Panc1 (cell line): ENCODE measurements at regions not wholly inside any gene's neighbourhood (a gene's known extent, or its start where the extent isn't known, plus 50 kb on each side); places are given as distances from the start of the nearest gene placed in this dataset.

Source experiments
- ATAC-seq: fragments of 200-7000 bp; cut with Tn5 transposase; 2 replicates; pipeline ENCODE4 v1.9.1; 2020; ENCODE audit warnings: mild to moderate bottlenecking, moderate library complexity
- BruUV-seq: library from RNA; stranded (reverse); fragments of 400-500 nt; replicated peaks from 2 replicates; lab custom pipeline; 2021; lab: Mats Ljungman, UMichigan
- CTCF ChIA-PET: fragments of 300-600 bp; sonication (Branson Sonifier 250); formaldehyde crosslinking; loops from one replicate; lab custom pipeline; 2022; ENCODE audit warnings: antibody characterized with exemption; lab: Charles Lee
- POLR2A ChIA-PET: fragments of 300-600 bp; sonication (Branson Sonifier 250); formaldehyde crosslinking; loops from one replicate; lab custom pipeline; 2022; ENCODE audit warnings: antibody characterized with exemption; lab: Charles Lee
- DNase-seq: peaks from one replicate; pipeline ENCODE4 v3.0.0-alpha.2; 2010; ENCODE audit warnings: low read depth, low spot score
- H3K27ac ChIP-seq: 2 replicates; pipeline ENCODE4 v1.5.1; 2011; ENCODE audit warnings: mild to moderate bottlenecking, low read length, inconsistent platforms
- H3K27me3 ChIP-seq: fragments of 200-500 bp; sonication (Bioruptor generic); 2 replicates; pipeline ENCODE4 v1.6.0; 2014; ENCODE audit warnings: low read length, inconsistent platforms; ENCODE audit not compliant: control insufficient read depth, insufficient read depth
- H3K36me3 ChIP-seq: fragments of 200-500 bp; sonication (Bioruptor generic); 2 replicates; pipeline ENCODE4 v1.5.1; 2014; ENCODE audit warnings: inconsistent platforms, mild to moderate bottlenecking, low read length, moderate library complexity; ENCODE audit not compliant: control insufficient read depth, insufficient read depth
- H3K4me1 ChIP-seq: 2 replicates; pipeline ENCODE4 v1.5.1; 2011; ENCODE audit warnings: inconsistent platforms, mild to moderate bottlenecking, low read length, moderate library complexity; ENCODE audit not compliant: control insufficient read depth, insufficient read depth
- H3K4me3 ChIP-seq, 2 experiments: 2 replicates each; pipeline ENCODE4 v1.5.1; 2011 to 2012; ENCODE audit warnings: low read depth in 2 of 2, low read length in 2 of 2, mild to moderate bottlenecking in 2 of 2, inconsistent platforms in 1 of 2, moderate library complexity in 1 of 2
- H3K9me3 ChIP-seq: fragments of 200-500 bp; sonication (Bioruptor generic); 2 replicates; pipeline ENCODE4 v1.5.1; 2014; ENCODE audit warnings: low read depth, mild to moderate bottlenecking, inconsistent platforms, low read length, moderate library complexity; ENCODE audit not compliant: control insufficient read depth, insufficient read depth
- CTCF ChIP-seq: fragments of 450-650 bp; IDR thresholded peaks from 2 replicates; pipeline ENCODE4 v1.5.1; 2017; ENCODE audit warnings: mild to moderate bottlenecking
- POLR2AphosphoS5 ChIP-seq: IDR thresholded peaks from 2 replicates; pipeline ENCODE4 v1.6.1; 2012; ENCODE audit warnings: mild to moderate bottlenecking, low read depth, low read length, moderate library complexity
- REST ChIP-seq, 2 experiments: IDR thresholded peaks; 2 replicates each; pipeline ENCODE4 v1.6.1; 2011 to 2012; ENCODE audit warnings: low read depth in 2 of 2, control low read depth in 1 of 2, low read length in 1 of 2, mild to moderate bottlenecking in 1 of 2, moderate library complexity in 1 of 2; ENCODE audit not compliant: insufficient read depth in 1 of 2
- SIN3A ChIP-seq: IDR thresholded peaks from 2 replicates; pipeline ENCODE4 v1.6.1; 2012; ENCODE audit warnings: low read depth, mild to moderate bottlenecking, low read length, moderate library complexity, borderline replicate concordance; ENCODE audit not compliant: insufficient read depth
- TCF7L2 ChIP-seq: IDR thresholded peaks from 2 replicates; pipeline ENCODE4 v1.6.1; 2011; ENCODE audit warnings: mild to moderate bottlenecking, low read depth, low read length, inconsistent platforms
- in situ Hi-C: cut with HindIII; loops from 2 replicates; pipeline ENCODE4 v1.10.0; 2016; ENCODE audit warnings: low sequenced_read_pairs, low pct_unique_long_range_greater_than_20kb
- intact Hi-C: fragments of 100-400 bp; cut with micrococcal nuclease; formaldehyde crosslinking; loops from one replicate; pipeline ENCODE4 v1.10.0; 2022; ENCODE audit not compliant: unreplicated experiment

GRCh38 chr7:67635271-67635670 lies 638.6 kb downstream of the TYW1 start:
- no peaks in the 10 kb centered on the region for H3K4me1 ChIP-seq
- TF ChIP-seq CTCF, result no peak
- no peak for TF ChIP-seq TCF7L2
- TF ChIP-seq POLR2AphosphoS5, result no peak
- TF ChIP-seq REST (IDR thresholded peaks at IDR 0.05; ENCODE audit: insufficient read depth in 1 of 2, low read depth in 2 of 2, low read length in 1 of 2), result no peak
- TF ChIP-seq SIN3A, result no peak
- no peak overlapping the region for H3K27ac ChIP-seq
- H3K36me3 ChIP-seq, result no peaks in the 10 kb centered on the region
- no peak for ATAC-seq
- no peak overlapping the region for H3K4me3 ChIP-seq
- no peak for DNase-seq
- intact Hi-C loops, result no loop called here
- ChIA-PET CTCF (no interaction called here), POLR2A (no interaction called here)
- in situ Hi-C loops, result no loop called here
- peaks cover 7% of the 10 kb centered on the region; the same call in 1 of the 2 replicates for H3K27me3 ChIP-seq
- no peaks in the 10 kb centered on the region for H3K9me3 ChIP-seq
- no TSS peak for BruUV-seq

GRCh38 chr7:67636348-67637022 lies 639.9 kb downstream of the TYW1 start:
- H3K36me3 ChIP-seq, result no peaks in the 10 kb centered on the region
- H3K4me1 ChIP-seq, result no peaks in the 10 kb centered on the region
- in situ Hi-C loops, result no loop called here
- no peak for TF ChIP-seq CTCF
- no peak for TF ChIP-seq REST (IDR thresholded peaks at IDR 0.05; ENCODE audit: insufficient read depth in 1 of 2, low read depth in 2 of 2, low read length in 1 of 2)
- TF ChIP-seq TCF7L2, result no peak
- intact Hi-C loops, result no loop called here
- POLR2A ChIA-PET, result no interaction called here
- DNase-seq (no peak), ATAC-seq (no peak)
- H3K9me3 ChIP-seq, result no peaks in the 10 kb centered on the region
- H3K4me3 ChIP-seq, result no peak overlapping the region
- H3K27ac ChIP-seq, result no peak overlapping the region
- CTCF ChIA-PET, result no interaction called here
- no peaks in the 10 kb centered on the region; the same call in 1 of the 2 replicates for H3K27me3 ChIP-seq
- BruUV-seq, result no TSS peak
